Spinal cord (tissue), 9 donors: ENCODE measurements at regions not wholly inside any gene's neighbourhood (a gene's known extent, or its start where the extent isn't known, plus 50 kb on each side); places are given as distances from the start of the nearest gene placed in this dataset.

ENCODE experiments used
- DNase-seq, 6 donors: peaks; one replicate each; pipeline versions ENCODE4 v3.0.0 to v3.0.0-alpha.2; 2013 to 2015; ENCODE audit warnings: low spot score in 6 of 6, low read depth in 4 of 6
- H3K27ac ChIP-seq: one replicate; pipeline ENCODE4 v1.5.1; 2013; ENCODE audit warnings: low read depth, low read length, control low read depth
- H3K27me3 ChIP-seq: one replicate; pipeline ENCODE4 v1.6.1; 2013; ENCODE audit warnings: low read length; ENCODE audit not compliant: control insufficient read depth, insufficient read depth
- H3K36me3 ChIP-seq: one replicate; pipeline ENCODE4 v1.6.1; 2013; ENCODE audit warnings: low read length; ENCODE audit not compliant: control insufficient read depth, insufficient read depth
- H3K4me1 ChIP-seq: one replicate; pipeline ENCODE4 v1.6.1; 2013; ENCODE audit warnings: low read length; ENCODE audit not compliant: control insufficient read depth, insufficient read depth
- H3K4me3 ChIP-seq: one replicate; pipeline ENCODE4 v1.5.1; 2013; ENCODE audit warnings: low read depth, low read length, control low read depth
- H3K9me3 ChIP-seq: one replicate; pipeline ENCODE4 v1.6.1; 2013; ENCODE audit warnings: low read length; ENCODE audit not compliant: control insufficient read depth, insufficient read depth
- WGBS: methylation state at CpG from one replicate; pipeline ENCODE4 v1.1.5; 2013; ENCODE audit warnings: missing lambda C conversion rate; ENCODE audit not compliant: insufficient coverage; 5-methylcytosine and 5-hydroxymethylcytosine counted together
- donor health status: healthy.

- Histone ChIP-seq H3K4me1 (peaks cover 52% of the 10 kb centered on the region), H3K27ac (no peak overlapping the region), H3K4me3 (no peak overlapping the region), H3K27me3 (no peaks in the 10 kb centered on the region), H3K9me3 (no peaks in the 10 kb centered on the region), H3K36me3 (no peaks in the 10 kb centered on the region)
- WGBS, result 75% methylated on average over 12 of the region's 12 CpGs
- no peak for DNase-seq
Measured at GRCh38 chr15:31271711-31272557, 54.7 kb upstream of the KLF13 start.

DNA sequence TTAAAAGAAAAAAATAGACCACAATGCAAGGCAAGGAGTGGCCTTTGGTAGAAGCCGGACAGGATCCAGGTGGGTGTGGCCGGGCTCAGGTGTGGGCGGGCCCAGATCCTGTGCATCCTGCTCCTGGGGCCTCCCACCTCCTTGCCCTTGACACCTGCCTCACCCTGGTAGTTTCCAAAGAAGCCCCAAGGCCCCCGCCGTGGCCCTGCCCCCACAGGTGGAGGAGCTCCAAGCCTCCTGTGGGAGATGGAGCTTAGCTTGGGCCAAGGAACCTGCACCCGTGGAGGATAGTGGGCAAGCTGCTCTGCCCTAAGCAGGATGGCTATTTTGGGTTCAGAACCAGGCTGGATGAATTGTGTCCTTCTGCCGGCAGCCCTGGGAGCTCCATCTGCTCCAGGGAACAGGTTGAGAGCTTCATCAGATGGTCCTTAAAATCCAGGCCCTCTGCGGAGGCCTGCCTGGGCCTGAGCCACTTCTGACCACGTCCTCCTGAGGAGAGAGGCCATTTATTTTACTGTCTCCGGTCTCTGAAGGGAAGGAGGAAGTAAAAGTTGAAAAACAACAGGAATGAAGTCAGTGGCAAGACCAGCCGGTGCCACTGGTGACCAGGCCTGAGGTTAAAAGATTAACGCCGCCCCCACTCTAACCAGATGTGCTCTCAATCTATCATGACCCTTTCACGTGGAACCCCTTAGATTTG, 53.9 kb upstream of the KLF13 start:
- no peak overlapping the region for H3K27ac ChIP-seq

DNA sequence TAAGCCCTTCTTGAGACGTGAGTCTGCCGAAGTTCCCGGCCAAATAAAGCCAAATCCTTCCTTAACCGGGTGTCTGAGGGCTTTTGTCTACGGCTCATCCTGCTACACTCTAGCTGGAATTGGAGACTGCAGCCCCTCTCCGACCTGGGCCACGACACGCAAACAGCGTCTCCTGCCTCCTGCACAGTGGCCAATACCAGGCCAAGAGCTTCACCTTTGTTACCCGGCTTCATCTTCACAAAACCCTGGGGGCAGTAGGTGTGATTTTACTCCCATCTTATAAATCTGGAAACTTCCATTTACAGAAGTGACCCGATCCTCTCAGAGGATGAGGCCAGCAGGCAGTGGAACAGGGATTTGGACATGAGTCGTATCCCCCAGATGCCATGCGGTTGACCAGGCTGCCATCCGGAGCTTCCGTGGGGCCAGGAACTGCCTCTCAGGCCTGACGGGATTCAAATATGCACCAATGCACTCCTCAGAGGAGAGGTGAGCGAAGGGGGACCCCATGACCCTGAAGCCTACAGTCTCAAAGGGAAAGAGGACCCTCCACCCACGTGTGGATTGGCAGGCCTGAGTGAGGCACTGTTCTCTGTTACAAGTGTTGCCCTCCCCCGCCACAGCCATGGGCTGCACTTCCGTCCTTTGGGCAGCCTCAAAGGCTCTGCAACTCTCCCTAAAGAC, 53.2 kb upstream of the KLF13 start:
- DNase-seq, result no peak
- H3K4me1 ChIP-seq, result peaks cover 58% of the 10 kb centered on the region
- no peaks in the 10 kb centered on the region for H3K36me3 ChIP-seq
- WGBS, result 86% methylated on average over 17 of the region's 20 CpGs
- H3K9me3 ChIP-seq, result no peaks in the 10 kb centered on the region
- H3K27ac ChIP-seq, result peak overlapping the region; percentile 27
- H3K4me3 ChIP-seq, result no peak overlapping the region
- H3K27me3 ChIP-seq, result no peaks in the 10 kb centered on the region

More for the DNA sequence above, 53.9 kb upstream of the KLF13 start:
- no peak overlapping the region for H3K4me3 ChIP-seq
- 84% methylated on average over 12 of the region's 14 CpGs for WGBS
- H3K4me1 ChIP-seq, result peaks cover 52% of the 10 kb centered on the region
- no peak for DNase-seq
- no peaks in the 10 kb centered on the region for H3K9me3 ChIP-seq
- no peaks in the 10 kb centered on the region for H3K27me3 ChIP-seq
- H3K36me3 ChIP-seq, result no peaks in the 10 kb centered on the region

- no peak overlapping the region for H3K27ac ChIP-seq
- 83% methylated on average over 12 of the region's 14 CpGs for WGBS
- no peaks in the 10 kb centered on the region for H3K36me3 ChIP-seq
- no peak for DNase-seq
- no peaks in the 10 kb centered on the region for H3K27me3 ChIP-seq
- peaks cover 71% of the 10 kb centered on the region for H3K4me1 ChIP-seq
- no peak overlapping the region for H3K4me3 ChIP-seq
- no peaks in the 10 kb centered on the region for H3K9me3 ChIP-seq
Measured at GRCh38 chr15:31274496-31275330, 51.9 kb upstream of the KLF13 start.

DNA sequence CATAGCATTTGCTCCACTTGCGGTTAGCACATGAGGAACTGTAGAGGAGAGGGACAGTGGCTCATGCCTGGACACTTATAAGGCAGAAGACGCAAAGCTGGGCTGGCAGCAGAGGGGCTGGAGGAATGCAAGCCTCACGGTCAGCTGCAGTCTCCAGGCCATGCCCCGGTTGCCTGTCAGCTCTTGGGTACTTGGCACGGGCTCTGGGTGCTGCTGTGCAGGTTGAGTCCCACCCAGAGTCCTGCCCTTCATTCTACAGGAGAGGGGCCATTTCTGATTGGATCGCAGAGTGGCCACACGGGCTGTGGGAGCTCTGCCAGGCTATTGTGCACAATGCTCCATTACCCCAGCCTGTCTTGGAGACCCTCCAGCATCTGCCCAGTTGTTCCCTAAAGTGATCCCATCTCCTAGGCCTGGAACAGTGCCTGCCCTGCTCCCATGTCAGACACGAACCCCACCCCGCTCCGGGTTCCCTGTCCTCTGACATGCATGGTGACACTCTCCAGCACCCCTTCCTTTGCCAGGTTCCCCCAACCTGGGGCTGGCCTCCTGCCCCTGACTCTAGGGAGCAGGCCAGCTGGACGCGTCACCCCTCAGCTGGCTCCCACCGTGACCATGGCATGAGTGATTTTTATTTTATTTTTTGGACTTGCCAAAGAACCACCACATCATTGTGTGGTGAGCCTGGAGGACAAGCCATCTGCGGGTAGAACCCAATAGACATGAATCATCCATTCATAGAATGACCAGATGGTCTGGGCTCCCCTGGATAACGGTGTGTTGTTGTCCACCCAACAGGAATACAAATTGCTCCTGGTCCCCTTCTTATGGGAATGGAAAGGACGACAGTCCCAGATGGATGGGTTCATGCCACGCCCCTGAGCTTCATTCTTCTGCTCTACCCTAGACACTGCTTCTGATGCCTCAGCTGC, 51.0 kb upstream of the KLF13 start:
- H3K27ac ChIP-seq, result no peak overlapping the region
- peak in 1 of 6 donors; percentile 59 for DNase-seq

DNA sequence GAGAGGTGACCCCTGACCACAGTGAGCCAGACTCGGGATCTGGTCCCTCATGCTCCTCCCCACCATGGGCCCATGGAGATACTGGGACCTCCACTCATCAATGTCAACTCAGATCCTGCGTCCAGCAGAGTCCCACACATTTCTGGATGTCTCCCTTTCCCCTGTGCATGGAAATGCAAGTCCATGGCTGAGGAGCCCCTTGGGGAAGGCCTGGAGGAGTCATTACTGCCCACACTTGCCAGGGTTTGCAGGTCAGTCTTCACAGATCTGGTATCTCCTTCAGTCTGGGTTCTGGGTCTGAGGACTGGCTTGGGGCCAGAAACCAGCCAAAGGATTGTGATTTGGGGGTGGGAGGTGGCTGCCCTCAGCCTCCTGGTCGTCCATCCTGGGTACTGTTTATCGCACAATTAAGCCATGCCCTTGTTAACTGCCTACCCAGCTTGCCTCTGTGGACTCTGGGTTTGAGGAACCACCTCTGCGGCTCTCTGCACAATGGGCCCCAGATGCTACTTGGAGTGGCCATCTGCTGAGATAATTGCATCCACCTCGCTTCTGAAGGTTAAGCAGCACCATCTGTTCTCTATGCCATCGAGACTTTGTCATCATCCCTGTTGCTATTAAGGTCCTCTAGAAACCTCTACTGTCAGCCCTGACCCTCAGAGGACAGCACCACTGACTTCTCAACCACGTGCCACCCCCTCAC, 49.9 kb upstream of the KLF13 start:
- Histone ChIP-seq H3K27ac (no peak overlapping the region), H3K36me3 (no peaks in the 10 kb centered on the region), H3K27me3 (no peaks in the 10 kb centered on the region), H3K4me1 (peaks cover 80% of the 10 kb centered on the region), H3K9me3 (no peaks in the 10 kb centered on the region), H3K4me3 (no peak overlapping the region)
- WGBS, result 86% methylated on average over 8 of the region's 8 CpGs
- peak in 1 of 6 donors; percentile 14 for DNase-seq

More for the DNA sequence above, 51.0 kb upstream of the KLF13 start:
- 72% methylated on average over 12 of the region's 17 CpGs for WGBS
- peaks cover 80% of the 10 kb centered on the region for H3K4me1 ChIP-seq
- no peaks in the 10 kb centered on the region for H3K27me3 ChIP-seq
- no peaks in the 10 kb centered on the region for H3K36me3 ChIP-seq
- H3K9me3 ChIP-seq, result no peaks in the 10 kb centered on the region
- H3K4me3 ChIP-seq, result no peak overlapping the region
